ENCODE measurements at regions not wholly inside any gene's neighbourhood (a gene's known extent, or its start where the extent isn't known, plus 50 kb on each side); places are given as distances from the start of the nearest gene placed in this dataset.
A peak's percentile ranks its signal among the peaks of the same experiment; 100 is the strongest.
"Not testable (repeated sequence)": the region's sequence is repeated elsewhere in the genome, so short reads cannot be mapped to it uniquely, and the experiment has no call there.

- no peak for DNase-seq
These were observed 367.3 kb downstream of the CXCL12 start for GRCh38 chr10:44017483-44018145.

GRCh38 chr10:44016589-44017482, 368.1 kb downstream of the CXCL12 start:
- DNase-seq = no peak

GRCh38 chr10:44015702-44016500, 367.2 kb upstream of the ZNF32 start:
- DNase-seq = no peak

GRCh38 chr10:44014644-44015250, 366.1 kb upstream of the ZNF32 start:
- DNase-seq = no peak

GRCh38 chr10:44013981-44014380, 365.3 kb upstream of the ZNF32 start:
- no peak for DNase-seq

GRCh38 chr10:44012921-44013320, 364.2 kb upstream of the ZNF32 start:
- DNase-seq = no peak

GRCh38 chr10:44011603-44011981, 362.9 kb upstream of the ZNF32 start:
- no peak for DNase-seq

GRCh38 chr10:44010873-44011602, 362.4 kb upstream of the ZNF32 start:
- peak; percentile 5 for DNase-seq

GRCh38 chr10:44009891-44010632, 361.4 kb upstream of the ZNF32 start:
- no peak for DNase-seq

- DNase-seq = no peak
These were observed 360.4 kb upstream of the ZNF32 start for GRCh38 chr10:44008917-44009709.

- peak; percentile 6 for DNase-seq
These were observed 359.7 kb upstream of the ZNF32 start for GRCh38 chr10:44008270-44008916.

- no peak for DNase-seq
These were observed 358.1 kb upstream of the ZNF32 start for GRCh38 chr10:44006771-44007170.

GRCh38 chr10:44005788-44006099, 357.1 kb upstream of the ZNF32 start:
- no peak for DNase-seq

GRCh38 chr10:44004913-44005787, 356.5 kb upstream of the ZNF32 start:
- no peak for DNase-seq

GRCh38 chr10:43998021-43998809, 349.5 kb upstream of the ZNF32 start:
- no peak for DNase-seq

GRCh38 chr10:43997330-43997729, 348.6 kb upstream of the ZNF32 start:
- DNase-seq = no peak

- DNase-seq = no peak
These were observed 345.9 kb upstream of the ZNF32 start for GRCh38 chr10:43994539-43994938.

GRCh38 chr10:43992816-43993215, 344.1 kb upstream of the ZNF32 start:
- not testable (repeated sequence) for DNase-seq
